Testis (tissue), 2 donors: ENCODE measurements at regions not wholly inside any gene's neighbourhood (a gene's known extent, or its start where the extent isn't known, plus 50 kb on each side); places are given as distances from the start of the nearest gene placed in this dataset.

Experiments used
- CTCF ChIP-seq, 3 experiments: fragments of 450-650 bp in 2 of 3; fragments of 200-600 bp in 1 of 3; sonication (generic) in 1 of 3; IDR thresholded peaks; one replicate each; pipeline ENCODE4 v1.5.1; 2016 to 2019; ENCODE audit warnings: antibody characterized with exemption in 3 of 3, mild to moderate bottlenecking in 2 of 3, moderate library complexity in 1 of 3
- POLR2A ChIP-seq: fragments of 450-650 bp; IDR thresholded peaks from one replicate; pipeline ENCODE4 v1.6.1; 2017; ENCODE audit warnings: antibody characterized with exemption, mild to moderate bottlenecking, moderate library complexity

GRCh38 chr3:59273976-59274375 is 224.2 kb upstream of the CFAP20DC start:
- TF ChIP-seq POLR2A, result no peak
- TF ChIP-seq CTCF (IDR thresholded peaks at IDR 0.05), result no peak
